ENCODE measurements at regions not wholly inside any gene's neighbourhood (a gene's known extent, or its start where the extent isn't known, plus 50 kb on each side); places are given as distances from the start of the nearest gene placed in this dataset.
"Not testable (repeated sequence)": the region's sequence is repeated elsewhere in the genome, so short reads cannot be mapped to it uniquely, and the experiment has no call there.

DNA sequence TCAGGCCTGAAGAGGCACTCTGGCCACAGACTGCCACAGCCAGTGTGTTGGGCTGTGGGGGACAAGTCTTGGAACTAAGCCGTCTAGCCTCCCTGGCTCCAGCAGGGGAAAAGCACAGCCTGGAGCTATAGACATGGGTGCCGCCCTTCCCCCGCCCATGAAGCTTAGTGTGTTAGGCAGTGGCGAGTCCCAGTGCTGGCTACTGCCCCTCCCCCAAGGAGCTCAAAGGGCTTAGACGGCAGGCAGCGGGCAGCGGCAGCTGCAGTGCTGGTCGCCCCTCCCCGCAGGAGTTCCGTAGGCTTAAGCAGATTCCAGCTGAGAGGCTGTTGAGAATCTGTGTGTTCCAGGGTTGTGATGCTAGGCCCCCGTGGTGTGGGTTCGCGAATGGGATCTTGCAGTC is 135.8 kb upstream of the RORA start:
- Histone ChIP-seq H3K4me3 (ENCODE audit: low read depth, low read length, poor library complexity, severe bottlenecking) (no peak overlapping the region), H3K79me2 (ENCODE audit: insufficient read depth, low read length) (no peaks in the 10 kb centered on the region), H3K9ac (ENCODE audit: low read length) (no peak overlapping the region), H3K27ac (ENCODE audit: low read depth, low read length, poor library complexity, severe bottlenecking) (no peak overlapping the region), H3F3A (ENCODE audit: insufficient read depth, low read length) (no peaks in the 10 kb centered on the region), H3K4me2 (ENCODE audit: low read length) (no peak overlapping the region), H2AFZ (ENCODE audit: low read length) (no peak overlapping the region), H3K27me3 (ENCODE audit: insufficient read depth, low read length) (no peaks in the 10 kb centered on the region), H3K9me3 (ENCODE audit: low read length) (no peaks in the 10 kb centered on the region), H3K4me1 (ENCODE audit: insufficient read depth, low read length, severe bottlenecking) (no peaks in the 10 kb centered on the region), H3K9me2 (ENCODE audit: low read depth, low read length) (no peaks in the 10 kb centered on the region), H3K36me3 (ENCODE audit: insufficient read depth, low read length) (no peaks in the 10 kb centered on the region), H4K20me1 (ENCODE audit: insufficient read depth, low read length) (no peaks in the 10 kb centered on the region)
- TF ChIP-seq CTCF (IDR thresholded peaks at IDR 0.05; ENCODE audit: low read length) (no peak), EZH2 (IDR thresholded peaks at IDR 0.05; ENCODE audit: borderline replicate concordance, low read length) (no peak)

DNA sequence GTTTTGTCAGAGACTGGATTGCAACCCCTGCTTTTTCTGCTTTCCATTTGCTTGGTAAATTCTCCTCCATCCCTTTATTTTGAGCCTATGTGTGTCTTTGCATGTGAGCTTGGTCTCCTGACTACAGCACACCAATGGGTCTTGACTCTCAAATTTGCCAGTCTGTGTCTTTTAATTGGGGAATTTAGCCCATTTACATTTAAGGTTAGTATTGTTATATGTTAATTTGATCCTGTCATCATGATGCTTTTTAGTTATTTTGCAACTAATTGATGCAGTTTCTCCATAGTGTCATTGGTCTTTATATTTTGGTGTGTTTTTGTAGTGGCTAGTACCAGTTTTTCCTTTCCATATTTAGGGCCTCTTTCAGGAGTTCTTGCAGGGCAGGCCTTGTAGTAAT is 133.8 kb upstream of the RORA start:
- not testable (repeated sequence) for H3K4me1 ChIP-seq (ENCODE audit: insufficient read depth, low read length, severe bottlenecking); H2AFZ ChIP-seq (ENCODE audit: low read length); H4K20me1 ChIP-seq (ENCODE audit: insufficient read depth, low read length); H3K36me3 ChIP-seq (ENCODE audit: insufficient read depth, low read length); H3F3A ChIP-seq (ENCODE audit: insufficient read depth, low read length); H3K27ac ChIP-seq (ENCODE audit: low read depth, low read length, poor library complexity, severe bottlenecking); H3K4me3 ChIP-seq (ENCODE audit: low read depth, low read length, poor library complexity, severe bottlenecking); H3K27me3 ChIP-seq (ENCODE audit: insufficient read depth, low read length); H3K4me2 ChIP-seq (ENCODE audit: low read length); H3K9me3 ChIP-seq (ENCODE audit: low read length); H3K79me2 ChIP-seq (ENCODE audit: insufficient read depth, low read length); H3K9ac ChIP-seq (ENCODE audit: low read length); H3K9me2 ChIP-seq (ENCODE audit: low read depth, low read length)

DNA sequence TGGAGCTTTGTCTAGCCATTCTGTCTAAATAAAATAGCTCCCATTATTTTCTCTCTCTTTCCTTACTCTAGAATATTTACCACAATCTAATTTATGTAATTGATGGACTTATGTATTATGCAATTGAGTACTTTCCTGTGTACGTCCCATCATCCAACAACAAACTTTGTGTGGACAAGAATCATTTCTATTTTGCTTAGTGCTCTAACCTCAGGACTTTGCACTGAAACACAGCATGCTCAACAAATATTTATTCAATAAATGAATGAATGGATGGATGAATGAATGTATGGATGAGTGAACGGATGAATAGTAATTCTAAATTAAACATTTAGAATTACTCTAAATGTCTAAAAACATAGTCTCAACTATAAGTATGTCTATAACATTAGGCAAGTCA is 115.2 kb upstream of the RORA start:
- no peaks in the 10 kb centered on the region for H3K9me2 ChIP-seq (ENCODE audit: low read depth, low read length)
- H3F3A ChIP-seq (ENCODE audit: insufficient read depth, low read length) = no peaks in the 10 kb centered on the region
- H3K27me3 ChIP-seq (ENCODE audit: insufficient read depth, low read length) = no peaks in the 10 kb centered on the region
- no peaks in the 10 kb centered on the region for H3K4me1 ChIP-seq (ENCODE audit: insufficient read depth, low read length, severe bottlenecking)
- H3K79me2 ChIP-seq (ENCODE audit: insufficient read depth, low read length) = no peaks in the 10 kb centered on the region
- no peaks in the 10 kb centered on the region for H3K9me3 ChIP-seq (ENCODE audit: low read length)
- H4K20me1 ChIP-seq (ENCODE audit: insufficient read depth, low read length) = no peaks in the 10 kb centered on the region
- H3K27ac ChIP-seq (ENCODE audit: low read depth, low read length, poor library complexity, severe bottlenecking) = no peak overlapping the region
- no peaks in the 10 kb centered on the region for H3K36me3 ChIP-seq (ENCODE audit: insufficient read depth, low read length)
- no peak overlapping the region for H3K4me3 ChIP-seq (ENCODE audit: low read depth, low read length, poor library complexity, severe bottlenecking)
- H3K9ac ChIP-seq (ENCODE audit: low read length) = no peak overlapping the region
- TF ChIP-seq EZH2 (IDR thresholded peaks at IDR 0.05; ENCODE audit: borderline replicate concordance, low read length) = no peak
- no peak for TF ChIP-seq CTCF (IDR thresholded peaks at IDR 0.05; ENCODE audit: low read length)
- H2AFZ ChIP-seq (ENCODE audit: low read length) = no peak overlapping the region
- no peak overlapping the region for H3K4me2 ChIP-seq (ENCODE audit: low read length)

DNA sequence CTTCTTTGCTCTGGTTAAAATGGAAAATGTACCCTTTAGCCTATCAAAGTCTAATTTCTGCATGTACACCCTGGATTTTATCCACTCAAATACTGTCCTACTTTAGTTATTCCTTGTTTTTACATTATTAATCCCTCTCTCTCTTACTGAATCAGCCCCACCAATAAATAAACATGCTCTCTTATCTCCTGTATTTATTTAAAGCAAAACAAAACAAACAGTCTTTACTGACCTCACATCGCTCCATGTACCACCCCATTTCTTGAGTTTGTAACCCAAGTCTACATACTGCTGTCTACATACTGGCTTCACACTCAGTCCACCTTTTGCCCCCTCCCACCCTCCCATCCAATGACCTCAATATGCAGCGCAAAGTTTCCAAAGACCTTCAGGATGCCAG is 113.3 kb upstream of the RORA start:
- no peaks in the 10 kb centered on the region for H3K36me3 ChIP-seq (ENCODE audit: insufficient read depth, low read length)
- H3K79me2 ChIP-seq (ENCODE audit: insufficient read depth, low read length) = no peaks in the 10 kb centered on the region
- no peak overlapping the region for H3K4me3 ChIP-seq (ENCODE audit: low read depth, low read length, poor library complexity, severe bottlenecking)
- no peaks in the 10 kb centered on the region for H3K9me3 ChIP-seq (ENCODE audit: low read length)
- no peak overlapping the region for H2AFZ ChIP-seq (ENCODE audit: low read length)
- no peaks in the 10 kb centered on the region for H3K9me2 ChIP-seq (ENCODE audit: low read depth, low read length)
- H3F3A ChIP-seq (ENCODE audit: insufficient read depth, low read length) = no peaks in the 10 kb centered on the region
- H4K20me1 ChIP-seq (ENCODE audit: insufficient read depth, low read length) = no peaks in the 10 kb centered on the region
- no peaks in the 10 kb centered on the region for H3K4me1 ChIP-seq (ENCODE audit: insufficient read depth, low read length, severe bottlenecking)
- no peak overlapping the region for H3K9ac ChIP-seq (ENCODE audit: low read length)
- H3K27ac ChIP-seq (ENCODE audit: low read depth, low read length, poor library complexity, severe bottlenecking) = no peak overlapping the region
- no peak overlapping the region for H3K4me2 ChIP-seq (ENCODE audit: low read length)
- H3K27me3 ChIP-seq (ENCODE audit: insufficient read depth, low read length) = no peaks in the 10 kb centered on the region
- no peak for TF ChIP-seq CTCF (IDR thresholded peaks at IDR 0.05; ENCODE audit: low read length)
- no peak for TF ChIP-seq EZH2 (IDR thresholded peaks at IDR 0.05; ENCODE audit: borderline replicate concordance, low read length)
